Caki2 (cell line): ENCODE measurements at regions not wholly inside any gene's neighbourhood (a gene's known extent, or its start where the extent isn't known, plus 50 kb on each side); places are given as distances from the start of the nearest gene placed in this dataset.
A peak's percentile ranks its signal among the peaks of the same experiment; 100 is the strongest.

Experiments
- DNase-seq: peaks from one replicate; pipeline ENCODE4 v3.0.0-alpha.2; 2015; ENCODE audit warnings: low read depth
- in situ Hi-C: cut with HindIII; loops from 2 replicates; pipeline ENCODE4 v1.10.0; 2016; ENCODE audit warnings: low sequenced_read_pairs, low pct_unique_long_range_greater_than_20kb, mixed read lengths

DNA sequence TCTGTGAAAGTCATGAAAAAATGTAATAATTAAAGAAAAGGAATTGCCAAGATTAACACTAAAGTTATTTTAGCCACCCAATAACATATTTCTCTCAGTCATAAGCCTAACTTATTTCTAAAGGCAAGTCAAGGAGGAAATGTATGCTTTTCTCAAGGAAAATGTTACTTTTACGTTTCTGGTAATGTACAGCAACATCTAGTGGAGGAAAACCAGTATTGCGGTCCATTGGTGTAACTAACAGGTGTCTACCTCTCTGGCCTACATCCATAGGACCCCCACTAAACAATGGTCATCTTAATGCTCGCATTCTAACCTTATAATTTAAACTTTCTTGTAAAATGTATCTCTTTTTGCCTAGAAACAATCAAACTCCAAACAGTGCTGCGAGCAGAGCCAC, 437.5 kb downstream of the KIF20B start:
- in situ Hi-C loops, result no loop called here
- DNase-seq, result no peak

DNA sequence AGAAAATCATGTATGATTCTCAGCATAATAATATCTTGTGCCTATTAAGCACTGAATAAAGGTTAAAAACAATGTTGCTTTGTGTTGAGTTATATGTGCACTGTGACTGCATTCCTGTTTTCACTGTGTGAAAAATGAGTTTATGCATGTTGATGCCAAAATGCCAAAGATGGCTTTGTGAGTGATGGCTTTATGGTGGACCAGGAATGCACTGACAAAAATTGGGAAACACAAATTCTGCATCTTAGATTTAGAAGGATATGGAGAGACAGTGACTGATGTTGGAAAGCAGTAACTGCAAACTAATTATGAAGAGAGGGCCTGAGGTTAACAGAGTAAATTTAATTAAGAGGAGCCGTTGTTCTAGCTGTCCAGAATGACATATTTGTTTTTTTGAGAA, 440.4 kb downstream of the KIF20B start:
- in situ Hi-C loops, result no loop called here
- no peak for DNase-seq

DNA sequence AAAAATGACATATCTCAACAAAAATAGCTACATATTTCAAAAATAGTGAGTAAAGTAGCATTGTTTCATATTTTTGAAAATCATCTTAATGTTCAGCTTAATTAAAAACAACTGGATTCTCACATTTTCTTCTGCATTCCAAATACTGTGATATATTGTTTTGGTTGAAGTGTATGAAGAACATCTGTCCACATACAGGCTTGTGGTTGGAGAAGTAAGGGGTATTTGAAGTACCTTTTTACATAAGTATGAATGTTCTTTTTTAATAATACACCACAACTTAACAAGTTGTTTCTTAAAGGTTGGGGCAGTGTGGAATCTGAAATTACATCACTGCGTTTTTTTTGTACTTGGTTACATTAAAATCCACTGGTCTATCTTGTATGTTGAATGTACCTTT, 442.5 kb downstream of the KIF20B start:
- in situ Hi-C loops, result no loop called here
- no peak for DNase-seq

DNA sequence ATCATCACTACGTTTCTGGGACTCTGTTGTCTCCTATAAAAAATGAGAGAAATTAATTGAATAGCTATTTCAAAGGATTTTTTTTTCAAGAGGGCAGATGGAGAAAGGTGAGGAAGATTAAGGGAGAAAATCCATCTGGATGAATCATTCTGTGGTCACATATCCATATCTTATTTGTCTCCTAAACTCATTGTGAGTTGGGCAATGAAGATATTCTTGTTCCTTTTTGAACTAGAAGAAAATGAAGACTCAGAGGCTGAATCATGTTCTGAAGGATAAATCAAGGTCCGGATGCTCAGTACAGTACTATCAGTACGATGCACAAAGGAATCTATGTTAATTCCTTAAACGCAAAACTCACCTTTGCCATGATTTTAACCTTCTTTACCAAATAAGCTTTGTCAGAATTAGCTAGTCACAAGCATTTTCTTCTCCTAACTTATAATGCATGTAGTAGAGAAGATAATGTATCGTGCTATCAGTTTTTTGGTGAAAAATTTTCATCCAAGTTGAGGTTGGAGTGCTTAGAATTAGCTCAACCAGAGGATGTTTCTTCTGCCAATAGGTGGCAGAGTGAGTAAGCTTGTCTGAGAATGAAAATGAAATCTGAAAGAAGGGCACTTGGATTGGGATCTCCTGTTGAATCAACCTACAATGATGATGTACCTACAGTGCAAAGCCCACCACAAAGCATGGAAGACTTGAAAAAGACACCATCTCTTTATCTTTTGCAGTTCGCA, 446.9 kb downstream of the KIF20B start:
- DNase-seq, result peak; percentile 13
- in situ Hi-C loops, result no loop called here

DNA sequence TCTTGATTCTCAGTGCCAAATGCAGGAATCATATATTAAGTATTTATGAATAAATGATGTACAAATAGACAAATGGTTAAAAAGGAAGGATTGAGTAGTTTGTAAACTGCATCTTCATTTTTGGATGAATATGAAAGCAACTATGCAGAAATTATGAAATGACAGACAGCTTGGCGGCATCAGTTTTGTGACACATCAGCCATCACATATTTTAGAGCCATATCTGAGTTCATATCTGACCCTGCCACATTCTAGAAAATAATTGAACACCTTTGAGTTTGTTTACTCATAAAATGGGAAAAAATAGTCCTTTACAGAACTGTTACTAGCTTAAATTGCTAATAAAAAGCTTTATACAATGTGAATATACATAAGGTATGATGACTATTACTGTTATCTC, 448.2 kb downstream of the KIF20B start:
- DNase-seq, result no peak
- in situ Hi-C loops, result no loop called here

DNA sequence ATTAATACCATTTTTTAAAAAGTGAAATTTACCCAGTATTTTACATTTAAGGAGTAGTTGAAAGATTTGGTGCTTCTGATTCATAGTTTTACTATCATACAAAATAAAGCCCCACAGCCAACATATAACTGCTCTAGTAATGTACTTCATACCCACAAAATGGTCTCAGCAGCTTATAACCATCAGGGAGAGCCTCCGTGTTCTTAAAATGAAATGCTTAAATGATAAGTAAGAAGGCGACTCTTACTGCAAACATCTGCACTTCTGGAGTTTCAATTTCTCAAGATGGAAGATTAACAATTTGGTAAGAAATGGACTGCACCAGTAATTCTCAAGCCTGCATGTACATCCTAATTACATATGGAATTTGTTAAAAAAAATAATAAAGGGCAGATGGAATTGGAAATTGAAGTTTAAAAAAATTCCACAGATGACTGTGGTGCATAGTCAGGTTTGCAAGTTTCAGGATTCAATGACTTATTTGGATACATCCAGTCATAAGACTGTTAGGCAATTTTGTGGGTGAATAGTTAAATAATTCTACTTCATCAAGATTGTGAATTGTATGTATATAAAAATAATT, 461.0 kb downstream of the KIF20B start:
- in situ Hi-C loops, result no loop called here
- DNase-seq, result no peak

DNA sequence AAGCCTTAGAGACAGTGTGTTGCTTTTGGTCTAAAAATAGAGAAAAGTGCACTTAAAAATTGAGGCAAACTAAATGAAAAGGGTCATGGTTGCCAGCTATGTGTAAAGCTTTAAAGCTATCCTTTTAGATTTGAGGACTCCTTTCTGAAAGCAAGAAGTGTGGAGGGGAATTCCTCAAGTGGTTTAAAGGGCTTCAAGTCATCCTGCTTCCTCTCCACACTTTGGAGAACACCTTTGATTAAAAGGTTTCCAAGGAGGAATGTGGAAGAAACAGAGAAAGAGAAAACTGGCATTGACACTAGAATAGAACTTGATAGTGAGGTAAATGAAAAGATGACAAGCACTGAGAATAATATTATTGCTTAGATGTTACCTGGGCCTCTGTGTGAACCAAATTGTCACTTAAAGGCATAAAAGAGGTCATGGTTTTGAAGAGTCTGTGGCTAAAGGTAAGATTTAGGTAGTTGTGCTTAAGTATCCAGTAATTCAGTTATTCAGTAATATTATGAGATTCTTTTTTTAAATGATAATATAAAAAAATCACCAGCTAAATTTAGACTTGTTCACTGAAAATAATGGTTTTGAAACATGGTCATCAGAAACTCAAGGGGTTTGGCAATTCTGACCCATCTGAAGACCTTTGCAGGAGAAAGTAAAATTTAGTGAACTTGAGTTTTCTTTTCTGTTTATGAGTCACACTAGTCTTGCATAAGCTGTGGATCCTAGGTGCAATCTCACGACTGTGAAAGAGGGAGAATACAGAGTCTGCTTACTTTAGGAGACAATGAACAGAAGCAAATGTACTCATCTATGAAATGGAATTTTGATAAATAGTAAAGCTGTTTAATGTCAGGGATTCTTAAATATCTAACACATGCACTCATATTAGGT, 466.0 kb downstream of the KIF20B start:
- in situ Hi-C loops, result no loop called here
- DNase-seq, result no peak

DNA sequence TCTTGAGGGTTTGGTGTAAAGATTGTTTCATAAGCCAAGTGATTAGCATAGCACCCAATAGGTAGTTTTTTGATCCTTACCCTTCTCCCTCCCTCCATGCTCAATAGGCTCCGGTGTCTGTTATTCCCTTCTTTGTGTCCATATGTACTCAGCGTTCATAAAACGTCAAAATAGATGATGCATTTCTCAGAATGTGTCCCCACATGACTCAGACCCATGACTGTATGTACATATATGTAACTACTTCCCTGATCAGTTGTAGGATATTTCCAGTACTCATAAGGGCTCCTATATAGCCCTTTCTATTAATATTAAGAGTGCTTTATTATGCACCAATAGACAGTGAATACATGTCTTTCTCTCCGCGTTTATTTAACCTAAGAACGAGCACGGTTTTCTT, 466.9 kb downstream of the KIF20B start:
- DNase-seq, result no peak
- in situ Hi-C loops, result no loop called here

DNA sequence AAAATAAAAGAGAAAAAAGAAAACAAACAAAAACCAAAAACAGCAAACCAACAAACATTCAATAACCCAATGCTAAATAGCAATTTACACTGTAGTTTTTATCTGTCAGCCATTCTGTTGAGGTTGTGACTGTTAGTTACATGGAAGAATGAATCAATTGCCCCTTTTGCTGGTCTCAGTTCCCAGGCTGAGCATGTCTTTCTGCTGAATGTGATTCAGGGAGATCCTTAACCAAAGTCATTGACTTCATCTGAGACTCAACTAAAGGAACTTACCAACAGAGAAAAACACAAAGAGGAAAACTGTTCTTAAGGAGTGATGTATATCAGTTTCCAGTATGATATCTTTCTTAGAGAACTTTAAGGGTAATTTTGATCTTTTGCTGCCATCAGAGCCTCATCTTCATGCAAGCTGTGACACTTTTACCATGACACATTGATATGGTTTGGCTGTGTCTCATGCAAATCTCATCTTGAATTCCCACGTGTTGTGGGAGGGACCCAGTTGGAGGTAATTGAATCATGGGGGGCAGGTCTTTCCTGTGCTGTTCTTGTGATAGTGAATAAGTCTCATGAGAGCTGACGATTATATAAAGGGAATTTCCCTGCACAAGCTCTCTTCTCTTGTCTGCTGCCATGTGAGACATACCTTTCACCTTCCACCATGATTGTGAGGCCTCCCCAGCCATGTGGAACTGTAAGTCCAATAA, 469.8 kb downstream of the KIF20B start:
- in situ Hi-C loops, result no loop called here
- no peak for DNase-seq

DNA sequence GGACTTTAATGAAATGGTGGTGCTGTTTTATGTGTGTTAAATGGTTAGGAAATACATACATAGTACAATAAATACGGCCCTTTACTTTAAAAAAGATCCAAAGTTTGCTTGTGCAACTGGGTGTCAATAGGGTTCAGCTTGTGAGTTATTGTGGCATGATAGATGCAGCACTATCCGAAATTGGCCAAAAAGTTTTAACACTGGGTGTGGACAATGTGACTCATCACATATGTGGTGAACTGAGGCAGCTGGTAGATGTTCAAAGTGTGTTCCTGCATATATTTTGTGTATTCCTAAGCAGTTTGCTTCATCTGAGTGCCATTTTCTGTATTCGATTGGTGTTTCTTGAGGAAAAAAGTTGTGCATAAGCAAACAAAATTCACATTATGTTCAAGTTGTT, 473.1 kb downstream of the KIF20B start:
- in situ Hi-C loops, result no loop called here
- no peak for DNase-seq

DNA sequence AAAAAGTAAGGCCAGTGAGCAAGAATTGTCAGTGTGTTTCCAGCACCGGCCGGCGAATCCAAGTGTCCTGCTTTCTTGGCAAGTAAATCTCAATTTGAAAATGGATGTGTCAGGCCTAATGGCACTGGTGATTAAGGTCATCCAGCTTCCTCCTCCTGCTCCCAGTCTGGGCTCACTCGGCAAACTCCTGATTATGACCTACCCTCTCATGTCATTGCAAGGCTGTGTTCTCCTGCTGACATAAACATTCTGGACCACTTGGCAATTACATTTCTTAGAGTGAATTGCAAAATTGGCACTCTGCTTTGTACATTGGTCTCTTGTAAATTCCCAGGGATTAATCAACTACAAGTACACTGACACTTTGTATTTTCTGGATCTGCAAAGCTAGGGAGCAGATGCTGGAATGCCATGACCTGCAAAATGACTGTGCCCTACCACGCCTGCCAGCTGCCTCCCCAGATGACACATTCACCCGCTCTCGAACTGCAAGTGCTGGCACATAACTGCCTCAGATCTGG, 473.8 kb downstream of the KIF20B start:
- DNase-seq, result no peak
- in situ Hi-C loops, result no loop called here

DNA sequence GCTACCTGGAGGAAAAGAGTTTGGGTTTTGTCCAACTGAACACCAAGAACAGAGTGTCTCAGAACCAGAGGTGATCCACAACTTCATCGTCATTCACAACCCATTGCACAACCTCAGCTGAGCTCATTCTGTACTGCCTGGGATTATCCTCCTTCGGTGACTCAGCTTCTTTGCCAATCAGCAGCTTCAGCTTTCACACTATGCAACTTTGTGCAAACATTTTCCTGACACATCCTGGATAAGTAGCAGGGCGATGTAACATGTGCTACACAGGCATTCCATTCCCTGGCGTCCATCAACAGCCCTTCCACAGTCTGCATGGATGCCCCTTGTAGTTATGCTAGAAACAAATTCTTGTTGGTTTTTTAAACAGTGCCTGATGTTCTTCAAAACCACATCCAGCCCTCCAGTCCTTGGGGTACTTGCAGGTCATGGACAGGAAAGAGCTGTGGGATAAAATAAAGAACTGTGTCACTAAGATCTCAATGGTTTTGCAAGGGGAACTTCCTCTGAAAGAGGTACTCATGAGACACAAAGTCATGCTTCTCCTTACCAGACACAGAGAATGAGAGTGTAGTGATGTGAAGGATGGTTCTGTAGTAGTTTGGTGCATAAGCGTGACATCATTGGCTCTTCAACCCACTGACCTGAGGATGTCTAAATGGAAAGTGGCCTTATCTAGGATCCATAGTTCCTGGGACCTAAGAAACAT, 478.5 kb downstream of the KIF20B start:
- peak; percentile 8 for DNase-seq
- in situ Hi-C loops, result no loop called here

DNA sequence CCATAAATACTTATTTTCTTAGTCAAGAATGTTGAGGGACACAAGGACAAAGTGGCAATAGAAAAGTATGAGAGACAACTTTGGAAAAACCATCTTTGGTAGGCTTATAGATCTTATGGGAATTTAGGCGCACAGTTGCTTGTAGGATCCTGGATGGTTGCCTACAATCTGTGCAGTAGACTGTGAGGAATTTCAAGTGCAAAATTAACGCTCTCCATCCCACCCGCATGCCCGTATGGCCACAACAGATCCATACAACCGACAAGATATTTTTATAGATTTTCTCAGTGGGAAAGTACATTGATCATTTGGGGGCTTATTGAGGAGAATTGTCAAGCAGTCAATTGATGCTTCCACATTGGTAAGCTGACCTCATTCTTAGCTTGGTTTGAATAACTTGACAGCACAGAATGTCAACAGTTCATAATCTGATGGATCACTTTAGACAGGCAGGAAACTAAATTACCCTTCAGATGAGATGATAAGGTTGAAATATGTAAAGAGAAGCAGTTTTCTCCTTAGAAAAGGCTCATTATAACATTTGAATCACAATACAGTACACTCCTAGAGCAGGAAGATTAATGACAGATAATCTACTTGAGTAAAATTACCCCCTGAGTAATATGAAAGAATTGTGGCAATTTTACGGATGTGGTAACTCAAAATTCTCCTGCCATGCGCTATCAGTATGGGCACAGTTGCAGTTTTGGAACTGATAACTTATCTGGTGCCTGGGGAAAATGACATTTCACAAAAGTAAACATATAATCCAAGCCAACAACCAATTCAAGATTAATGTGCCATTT, 479.7 kb downstream of the KIF20B start:
- no peak for DNase-seq
- in situ Hi-C loops, result no loop called here

DNA sequence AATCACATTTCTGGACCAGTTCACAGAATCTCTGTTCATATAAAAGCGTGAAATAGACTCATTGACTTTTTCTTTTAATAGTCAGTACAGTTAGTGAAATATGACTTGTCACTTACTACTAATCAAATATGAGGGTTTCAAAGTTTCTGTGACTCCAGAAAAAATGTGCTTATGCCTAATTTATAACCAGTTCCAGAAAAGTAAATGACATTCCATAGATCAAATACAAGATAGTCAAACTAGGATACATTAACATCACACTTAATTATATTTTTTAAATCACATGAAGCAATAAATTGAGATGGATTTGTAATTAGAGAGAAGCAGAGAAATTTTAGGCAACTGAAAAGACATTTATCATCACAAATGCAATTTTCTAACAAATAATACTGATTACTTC, 491.4 kb downstream of the KIF20B start:
- in situ Hi-C loops, result no loop called here

DNA sequence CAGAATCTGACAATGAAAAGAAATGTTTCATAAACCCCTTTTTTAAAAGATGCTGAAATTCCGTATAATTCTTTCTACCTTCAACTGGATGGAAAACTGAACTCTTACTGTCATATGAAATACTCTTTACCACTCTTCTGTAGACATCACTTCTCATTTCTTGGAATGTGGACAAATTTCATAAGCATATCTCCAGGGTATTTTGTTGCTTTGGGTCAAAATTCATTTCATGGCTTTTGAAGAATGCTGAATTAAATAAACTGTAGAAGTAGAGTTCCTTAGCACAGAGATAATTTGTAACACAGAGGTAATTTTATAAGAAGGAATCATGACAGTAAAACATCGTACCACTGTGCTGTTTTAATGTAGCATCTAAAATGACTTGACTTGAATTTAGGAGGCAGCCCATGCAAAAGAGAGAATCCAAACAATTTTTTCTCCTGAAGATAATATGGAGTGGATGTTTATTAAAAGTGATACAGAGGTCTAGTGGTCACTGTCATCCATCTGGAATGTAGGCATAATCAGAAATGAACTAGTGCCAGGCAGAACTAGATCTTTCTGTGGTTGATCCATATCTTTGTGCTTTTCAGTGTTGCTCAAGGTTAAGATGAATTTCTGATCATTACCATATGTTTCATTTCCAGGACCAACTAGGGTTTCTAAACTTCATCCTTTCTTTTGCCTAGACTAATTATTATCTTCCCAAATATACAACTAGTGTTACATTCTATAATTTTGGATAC, 492.0 kb downstream of the KIF20B start:
- DNase-seq, result no peak
- in situ Hi-C loops, result no loop called here

More for the DNA sequence above, 491.4 kb downstream of the KIF20B start:
- DNase-seq, result no peak

DNA sequence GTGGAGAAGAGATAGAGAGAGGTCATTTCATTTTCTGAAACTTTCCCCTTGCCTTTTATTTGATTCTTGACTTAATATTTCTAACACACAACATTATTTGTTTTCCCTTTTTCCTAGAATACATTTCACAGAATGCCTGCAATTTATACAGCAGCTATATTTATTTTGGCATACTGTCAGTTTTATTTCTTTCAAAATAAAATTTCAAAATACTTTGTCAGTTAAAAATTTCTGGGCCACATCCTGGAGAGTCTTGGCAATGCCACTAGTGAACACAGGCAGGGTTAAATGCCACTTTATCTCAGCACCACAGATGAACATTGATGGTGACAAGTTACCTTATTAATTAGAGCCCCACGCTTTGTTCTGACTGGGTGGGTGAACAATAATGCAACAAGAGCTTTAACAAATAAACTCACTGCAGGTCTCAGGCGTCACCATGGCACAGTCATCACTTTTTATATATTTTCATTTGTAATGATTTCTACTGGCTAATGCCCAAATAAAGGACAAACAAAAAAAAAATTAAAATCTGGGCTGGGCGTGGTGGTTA, 494.0 kb downstream of the KIF20B start:
- in situ Hi-C loops, result no loop called here
- no peak for DNase-seq
